Mucosa of rectum (tissue), 2 donors: ENCODE measurements at regions not wholly inside any gene's neighbourhood (a gene's known extent, or its start where the extent isn't known, plus 50 kb on each side); places are given as distances from the start of the nearest gene placed in this dataset.
A peak's percentile ranks its signal among the peaks of the same experiment; 100 is the strongest.

Source experiments
- H3K27ac ChIP-seq, 2 donors: one replicate each; pipeline ENCODE4 v1.7.0; 2013; ENCODE audit warnings: inconsistent platforms in 2 of 2, low read depth in 2 of 2, low read length in 2 of 2
- H3K27me3 ChIP-seq, 2 donors: one replicate each; pipeline ENCODE4 v1.7.0; 2013; ENCODE audit warnings: low read length in 2 of 2; ENCODE audit not compliant: control insufficient read depth in 2 of 2, insufficient read depth in 2 of 2
- H3K36me3 ChIP-seq, 2 donors: one replicate each; pipeline ENCODE4 v1.7.0; 2013; ENCODE audit warnings: low read length in 2 of 2; ENCODE audit not compliant: control insufficient read depth in 2 of 2, insufficient read depth in 2 of 2
- H3K4me1 ChIP-seq, 2 donors: one replicate each; pipeline ENCODE4 v1.7.0; 2013; ENCODE audit warnings: low read length in 2 of 2, mild to moderate bottlenecking in 1 of 2; ENCODE audit not compliant: control insufficient read depth in 2 of 2, insufficient read depth in 2 of 2
- H3K4me3 ChIP-seq, 2 donors: one replicate each; pipeline ENCODE4 v1.7.0; 2013; ENCODE audit warnings: low read length in 2 of 2
- H3K9ac ChIP-seq, 2 donors: one replicate each; pipeline ENCODE4 v1.7.0; 2013; ENCODE audit warnings: low read length in 2 of 2, low read depth in 1 of 2, mild to moderate bottlenecking in 1 of 2
- H3K9me3 ChIP-seq, 2 donors: one replicate each; pipeline ENCODE4 v1.7.0; 2013; ENCODE audit warnings: low read length in 2 of 2; ENCODE audit not compliant: control insufficient read depth in 2 of 2
- donor health status: healthy.
- donor health status: Normal muscosa, but diverticular disease.

DNA sequence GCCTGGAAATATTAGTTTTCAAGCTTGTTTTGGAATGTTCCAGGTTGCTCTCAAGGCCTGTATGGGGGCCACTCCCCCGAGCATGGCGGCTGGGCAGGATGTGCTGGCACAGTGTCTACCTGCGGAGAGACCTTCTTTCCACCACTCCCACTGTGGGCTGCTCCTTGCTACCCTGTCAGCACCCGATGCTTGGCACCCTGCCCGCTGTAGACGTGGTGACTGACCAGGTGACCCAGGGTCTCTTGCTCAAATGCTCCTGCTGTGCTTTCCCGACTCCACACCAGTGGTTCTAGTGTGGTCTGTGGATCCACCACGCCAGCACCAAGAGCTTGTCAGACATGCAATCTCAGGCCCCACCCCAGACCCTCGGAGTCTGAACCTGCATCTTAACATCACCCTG, 213.3 kb downstream of the SH3BP4 start:
- H3K9me3 ChIP-seq, result no peaks in the 10 kb centered on the region
- no peaks in the 10 kb centered on the region for H3K4me1 ChIP-seq
- H3K27ac ChIP-seq, result no peak overlapping the region
- H3K9ac ChIP-seq, result no peak overlapping the region
- no peaks in the 10 kb centered on the region for H3K27me3 ChIP-seq
- no peaks in the 10 kb centered on the region for H3K36me3 ChIP-seq
- H3K4me3 ChIP-seq, result no peak overlapping the region

DNA sequence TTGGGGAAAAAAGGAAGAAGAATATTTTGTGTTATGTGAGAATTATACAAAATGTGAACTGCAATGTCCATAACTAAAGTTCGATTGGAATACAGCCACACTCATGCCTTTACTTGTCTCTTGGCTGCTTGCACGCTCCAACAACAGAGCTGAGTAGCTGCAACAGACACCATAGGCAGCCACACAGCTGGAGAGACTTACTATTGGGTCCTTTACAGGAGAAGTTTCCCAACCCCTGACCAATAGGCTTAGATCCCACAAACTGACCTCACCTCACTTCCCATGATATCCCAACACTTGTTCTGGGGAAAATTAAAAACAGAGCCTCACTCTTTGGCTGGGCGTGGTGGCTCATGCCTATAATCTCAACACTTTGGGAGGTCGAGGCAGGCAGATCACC, 213.8 kb downstream of the SH3BP4 start:
- H3K9me3 ChIP-seq, result no peaks in the 10 kb centered on the region
- H3K4me1 ChIP-seq, result peaks cover under 1 to 2% of the 10 kb centered on the region in 2 donors
- H3K36me3 ChIP-seq, result no peaks in the 10 kb centered on the region
- no peak overlapping the region for H3K27ac ChIP-seq
- H3K4me3 ChIP-seq, result no peak overlapping the region
- H3K27me3 ChIP-seq, result no peaks in the 10 kb centered on the region
- H3K9ac ChIP-seq, result no peak overlapping the region

DNA sequence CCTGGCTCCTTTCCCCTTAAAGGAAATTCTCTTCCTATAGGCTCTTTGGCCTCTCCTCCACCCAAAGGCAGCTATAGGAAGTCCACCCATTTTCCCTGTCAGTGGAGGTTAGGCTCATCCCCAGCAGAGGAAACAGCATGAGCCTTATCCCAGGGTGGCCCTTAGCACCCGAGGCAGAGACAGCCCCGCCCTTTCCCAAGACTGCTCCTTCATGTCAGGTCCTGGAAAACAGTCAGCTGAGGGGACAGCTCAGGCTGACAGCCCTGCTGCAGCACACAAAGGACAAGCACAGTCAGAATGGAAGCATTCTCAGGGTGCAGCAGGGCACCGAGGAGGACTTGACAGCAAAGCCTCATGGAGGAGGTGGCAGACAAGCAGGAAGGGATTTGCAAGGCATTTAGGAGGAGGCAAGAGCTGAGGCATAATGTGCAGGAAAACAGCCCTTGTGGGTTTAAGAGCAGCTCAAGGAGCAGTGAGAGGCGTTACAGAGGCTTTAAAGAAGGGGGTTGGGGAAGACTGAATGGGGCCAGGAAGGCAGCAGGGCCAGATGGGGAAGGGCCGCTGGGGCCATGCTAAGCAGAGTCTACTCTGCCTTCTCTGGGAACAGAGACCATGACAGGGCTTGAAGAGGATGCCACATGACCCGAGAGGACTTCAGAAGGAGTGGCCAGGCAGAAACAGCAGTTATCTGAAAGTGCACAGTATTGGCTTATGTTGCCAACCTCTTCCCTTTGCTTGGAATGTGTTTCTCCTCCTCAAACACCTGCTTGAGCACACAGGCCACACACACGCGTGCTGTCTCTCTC, 216.6 kb downstream of the SH3BP4 start:
- Histone ChIP-seq H3K27me3 (no peaks in the 10 kb centered on the region), H3K4me1 (peaks cover 5 to 13% of the 10 kb centered on the region in 2 donors)

DNA sequence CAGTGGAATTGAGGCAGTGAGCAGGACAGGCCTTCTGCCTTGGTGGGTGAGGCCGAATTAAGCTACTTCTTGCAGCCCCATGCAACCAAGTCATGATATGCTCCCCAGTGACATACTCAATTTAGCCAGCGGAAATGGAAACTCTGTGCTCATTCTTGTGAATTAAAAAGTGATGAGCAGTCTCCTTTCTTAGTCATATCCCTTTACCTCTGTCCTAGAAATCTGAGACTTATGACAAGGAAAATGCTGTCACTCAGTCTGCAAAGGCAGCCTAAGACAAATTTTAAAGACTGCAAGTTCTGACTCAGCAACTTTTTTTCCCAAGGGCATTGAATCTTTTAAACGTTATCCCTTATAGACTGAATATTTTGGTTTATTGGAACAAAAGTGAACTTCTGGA, 218.2 kb downstream of the SH3BP4 start:
- H3K27ac ChIP-seq, result no peak overlapping the region
- peaks cover 5 to 13% of the 10 kb centered on the region in 2 donors for H3K4me1 ChIP-seq
- no peaks in the 10 kb centered on the region for H3K9me3 ChIP-seq
- no peaks in the 10 kb centered on the region for H3K36me3 ChIP-seq
- H3K4me3 ChIP-seq, result no peak overlapping the region
- no peak overlapping the region for H3K9ac ChIP-seq
- no peaks in the 10 kb centered on the region for H3K27me3 ChIP-seq

More for the DNA sequence above, 216.6 kb downstream of the SH3BP4 start:
- no peak overlapping the region for H3K27ac ChIP-seq
- no peak overlapping the region for H3K9ac ChIP-seq
- no peaks in the 10 kb centered on the region for H3K9me3 ChIP-seq
- H3K36me3 ChIP-seq, result no peaks in the 10 kb centered on the region
- no peak overlapping the region for H3K4me3 ChIP-seq

DNA sequence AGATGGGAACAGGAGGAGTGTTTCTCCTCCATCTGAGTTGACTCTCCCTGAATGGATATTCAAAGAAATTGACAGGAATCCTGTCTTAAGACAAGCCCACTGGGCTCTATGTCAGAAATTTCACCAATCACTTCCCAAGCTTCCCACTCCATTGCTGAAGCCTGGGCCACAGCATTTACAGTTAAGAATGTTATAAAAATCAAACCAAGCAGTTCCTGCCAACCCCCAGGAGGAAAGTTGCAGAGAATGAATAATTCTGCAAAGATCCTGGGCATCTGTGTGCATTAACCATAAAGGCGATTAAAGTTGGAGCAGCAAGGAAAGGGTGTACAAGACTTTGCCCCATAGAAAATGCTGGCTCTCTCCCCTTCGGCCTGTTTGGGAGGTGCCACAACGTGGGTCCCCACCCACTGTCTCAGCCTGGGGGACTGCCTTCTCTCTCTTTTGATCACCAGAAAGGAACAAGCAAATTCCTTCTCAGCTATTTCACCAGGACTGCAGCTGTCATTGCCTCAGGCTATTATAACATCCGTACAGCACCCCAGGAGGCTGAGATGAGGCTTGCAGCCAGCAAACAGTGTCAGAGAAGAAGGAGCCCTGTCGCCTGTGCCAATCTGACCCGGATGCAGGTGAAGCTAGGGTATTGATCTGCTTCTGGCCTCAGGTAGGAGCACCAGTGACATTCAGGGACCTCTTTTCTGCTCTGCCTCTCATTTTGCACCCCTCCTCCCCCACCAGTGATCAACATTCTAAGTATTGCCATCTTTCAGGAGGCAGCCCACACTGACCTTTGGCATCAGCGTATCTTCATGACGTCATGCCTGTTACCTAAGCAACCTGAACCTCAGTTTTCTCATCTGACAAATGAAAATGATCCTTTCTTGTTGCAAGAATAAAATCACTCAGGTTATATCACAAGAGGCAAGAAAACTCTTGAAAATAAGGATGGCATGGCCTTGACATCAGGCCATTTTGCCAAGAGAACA, 219.0 kb downstream of the SH3BP4 start:
- Histone ChIP-seq H3K9ac (no peak overlapping the region), H3K36me3 (no peaks in the 10 kb centered on the region), H3K4me1 (peaks cover 5 to 13% of the 10 kb centered on the region in 2 donors), H3K27ac (no peak overlapping the region), H3K27me3 (no peaks in the 10 kb centered on the region), H3K4me3 (no peak overlapping the region), H3K9me3 (no peaks in the 10 kb centered on the region)

DNA sequence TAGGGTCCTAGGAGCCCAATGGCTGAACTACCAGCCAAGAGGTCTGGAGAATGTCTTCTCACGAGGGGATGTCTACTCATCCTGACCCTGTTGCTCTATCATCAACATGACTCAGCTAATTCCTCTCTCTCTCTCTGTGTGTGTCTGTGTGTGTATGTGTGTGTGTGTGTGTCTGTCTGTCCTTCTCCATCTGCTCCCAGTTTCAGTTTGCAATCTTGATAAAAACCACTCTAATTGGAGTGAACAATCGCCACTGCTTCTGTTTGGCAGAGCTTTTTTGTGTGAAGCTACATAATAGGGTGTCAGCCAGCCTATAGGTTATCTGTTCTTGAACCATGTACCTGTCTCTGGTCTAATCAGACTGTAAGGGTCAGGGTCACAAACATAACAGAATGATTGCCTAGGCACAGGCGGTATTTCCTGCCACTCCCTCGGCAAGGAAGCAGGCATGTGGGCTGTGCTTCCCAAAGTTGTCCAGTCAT, 219.8 kb downstream of the SH3BP4 start:
- no peaks in the 10 kb centered on the region for H3K9me3 ChIP-seq
- peaks cover 5 to 13% of the 10 kb centered on the region in 2 donors for H3K4me1 ChIP-seq
- H3K27ac ChIP-seq, result no peak overlapping the region
- no peaks in the 10 kb centered on the region for H3K27me3 ChIP-seq
- H3K9ac ChIP-seq, result peak overlapping the region in 1 of 2 donors; percentile 19
- H3K36me3 ChIP-seq, result no peaks in the 10 kb centered on the region
- H3K4me3 ChIP-seq, result peak overlapping the region in 1 of 2 donors; percentile 7

DNA sequence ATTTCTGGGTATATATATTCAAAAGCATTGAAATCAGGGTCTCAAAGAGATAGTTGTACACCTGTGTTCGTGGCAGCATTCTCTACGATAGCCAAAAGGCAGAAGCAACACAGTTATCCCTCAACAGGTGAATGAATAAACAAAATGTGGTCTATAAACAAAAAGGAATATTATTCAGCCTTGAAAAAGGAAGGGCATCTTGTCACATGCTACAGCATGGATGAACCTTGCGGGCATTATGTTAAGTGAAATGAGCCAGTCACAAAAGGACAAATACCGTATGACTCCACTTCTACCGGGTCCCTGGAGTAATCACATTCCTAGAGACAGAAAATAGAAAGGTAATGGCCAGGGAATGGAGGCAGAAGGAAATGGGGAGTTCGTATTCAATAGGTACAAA, 228.8 kb downstream of the SH3BP4 start:
- Histone ChIP-seq H3K27ac (no peak overlapping the region), H3K9me3 (no peaks in the 10 kb centered on the region), H3K9ac (no peak overlapping the region), H3K4me1 (no peaks in the 10 kb centered on the region), H3K4me3 (no peak overlapping the region), H3K36me3 (no peaks in the 10 kb centered on the region), H3K27me3 (no peaks in the 10 kb centered on the region)

DNA sequence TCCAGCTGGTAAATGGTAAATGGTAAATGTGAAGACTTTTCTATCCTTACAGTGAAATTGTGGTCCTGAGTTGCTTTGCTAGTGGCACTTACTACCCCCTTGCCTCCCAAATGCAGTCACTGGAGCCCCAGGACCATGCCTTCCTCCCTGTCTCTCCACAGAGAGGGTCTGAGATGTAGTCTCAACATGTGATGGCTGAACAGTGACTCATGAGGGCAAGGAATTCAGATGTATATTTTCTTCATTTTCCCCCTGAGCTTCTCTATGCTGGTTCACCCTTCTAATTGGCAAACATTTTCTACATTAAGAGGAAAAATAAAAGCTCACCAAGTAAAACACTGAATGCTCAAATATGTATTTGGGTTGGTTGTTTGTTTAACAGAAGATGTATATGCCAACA, 232.0 kb downstream of the SH3BP4 start:
- no peaks in the 10 kb centered on the region for H3K9me3 ChIP-seq
- H3K4me1 ChIP-seq, result no peaks in the 10 kb centered on the region
- H3K27ac ChIP-seq, result no peak overlapping the region
- no peak overlapping the region for H3K4me3 ChIP-seq
- H3K27me3 ChIP-seq, result no peaks in the 10 kb centered on the region
- H3K9ac ChIP-seq, result no peak overlapping the region
- no peaks in the 10 kb centered on the region for H3K36me3 ChIP-seq

DNA sequence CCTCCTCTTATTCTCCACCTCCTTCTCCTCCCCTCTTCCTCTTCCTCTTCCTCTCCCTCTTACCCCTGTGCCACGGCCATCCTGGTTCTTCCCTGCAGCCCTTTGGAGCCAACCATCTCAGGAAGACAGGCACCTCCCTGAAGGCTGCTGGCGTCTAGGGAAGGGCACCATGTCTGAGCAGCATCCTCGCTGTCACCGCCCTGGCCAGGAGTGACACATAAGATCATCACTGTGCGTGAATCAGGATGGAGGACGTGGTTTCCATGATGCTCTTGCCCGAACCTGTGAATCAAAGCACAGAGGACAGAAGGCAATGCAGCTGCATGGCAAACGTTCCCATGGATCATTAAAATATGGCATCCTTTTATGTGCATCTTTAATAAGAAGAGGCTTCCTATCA, 236.0 kb downstream of the SH3BP4 start:
- Histone ChIP-seq H3K27ac (no peak overlapping the region), H3K4me3 (no peak overlapping the region), H3K9ac (no peak overlapping the region), H3K27me3 (no peaks in the 10 kb centered on the region), H3K9me3 (no peaks in the 10 kb centered on the region), H3K4me1 (no peaks in the 10 kb centered on the region), H3K36me3 (no peaks in the 10 kb centered on the region)

DNA sequence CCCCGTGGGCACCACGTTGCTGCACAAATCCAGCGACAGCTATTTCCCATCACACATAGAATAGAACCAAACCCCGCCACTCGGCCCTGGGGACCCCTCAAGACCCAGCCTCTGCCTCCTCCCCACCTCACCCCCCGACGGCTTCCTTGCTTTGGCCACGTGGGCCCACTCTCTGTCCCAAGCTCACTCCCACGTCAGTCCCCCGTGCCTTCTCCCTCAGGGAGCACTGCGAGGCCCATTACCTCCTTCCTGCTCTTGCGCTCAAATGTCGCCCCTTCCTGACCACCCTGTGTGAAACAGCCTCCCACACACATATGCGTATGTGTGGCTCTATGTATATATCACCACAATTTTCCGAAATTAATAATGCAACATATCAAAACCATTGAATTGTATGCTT, 239.7 kb downstream of the SH3BP4 start:
- Histone ChIP-seq H3K9ac (no peak overlapping the region), H3K27me3 (peaks cover 0 to 3% of the 10 kb centered on the region in 2 donors), H3K9me3 (no peaks in the 10 kb centered on the region), H3K36me3 (no peaks in the 10 kb centered on the region), H3K4me1 (no peaks in the 10 kb centered on the region), H3K27ac (no peak overlapping the region), H3K4me3 (no peak overlapping the region)
